ENCODE measurements at regions not wholly inside any gene's neighbourhood (a gene's known extent, or its start where the extent isn't known, plus 50 kb on each side); places are given as distances from the start of the nearest gene placed in this dataset.
"Not testable (repeated sequence)": the region's sequence is repeated elsewhere in the genome, so short reads cannot be mapped to it uniquely, and the experiment has no call there.

- no peak for DNase-seq (ENCODE audit: low read depth)
- peaks cover 3% of the 10 kb centered on the region for H3K27me3 ChIP-seq (replicated peaks; ENCODE audit: control insufficient read depth, insufficient read depth, low read length)
- H3K4me1 ChIP-seq (ENCODE audit: control insufficient read depth, insufficient read depth, low read length), result peaks cover 39% of the 10 kb centered on the region
- no peak overlapping the region for H3K4me3 ChIP-seq (ENCODE audit: low read length)
- H3K9ac ChIP-seq (ENCODE audit: low read length), result no peak overlapping the region
- no peaks in the 10 kb centered on the region for H3K36me3 ChIP-seq (ENCODE audit: control insufficient read depth, insufficient read depth, low read length, severe bottlenecking)
- no peaks in the 10 kb centered on the region for H3K9me3 ChIP-seq (ENCODE audit: control insufficient read depth, low read length)
These were observed 72.5 kb downstream of the ACTL7B start for GRCh38 chr9:108783326-108783725.

DNA sequence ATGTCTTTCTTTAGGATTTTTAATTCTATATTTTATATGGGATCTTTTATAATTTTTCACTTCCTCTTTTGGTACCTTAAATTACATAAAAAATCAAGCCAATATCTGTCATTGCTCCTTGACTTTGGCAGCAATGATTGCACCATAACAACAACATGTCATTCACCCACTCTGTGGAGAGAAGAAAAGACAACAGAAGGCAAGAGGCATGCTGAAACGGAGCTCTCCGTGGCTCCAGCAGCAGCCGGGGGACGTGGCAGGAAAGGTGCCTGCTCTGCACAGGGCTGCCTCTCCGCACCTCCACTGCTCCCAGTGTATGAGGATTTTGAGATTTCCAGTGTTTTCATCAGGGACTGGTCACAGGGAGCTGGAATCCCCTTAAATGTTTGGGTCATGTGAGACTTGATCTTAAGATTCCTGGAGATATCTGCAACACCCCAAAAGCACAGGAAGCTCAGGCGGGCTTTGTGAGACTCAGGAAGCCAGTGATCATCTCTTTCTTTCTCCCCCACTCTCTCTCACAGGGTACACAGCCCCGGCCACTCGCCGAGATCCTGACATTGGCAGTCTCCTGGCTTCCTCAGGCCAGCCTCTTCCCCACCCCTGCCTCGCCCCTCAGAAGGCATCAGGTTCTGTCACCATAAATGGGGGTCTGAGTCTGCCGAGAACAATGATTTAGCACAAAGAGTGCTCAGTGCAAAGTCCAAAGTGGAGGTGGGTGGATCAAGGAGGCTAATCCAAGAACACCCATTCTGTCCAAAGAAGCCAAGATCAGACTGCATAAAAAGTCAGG is 74.6 kb downstream of the ACTL7B start:
- peaks cover 37% of the 10 kb centered on the region for H3K4me1 ChIP-seq (ENCODE audit: control insufficient read depth, insufficient read depth, low read length)
- H3K9ac ChIP-seq (ENCODE audit: low read length), result no peak overlapping the region
- no peak for DNase-seq (ENCODE audit: low read depth)
- H3K36me3 ChIP-seq (ENCODE audit: control insufficient read depth, insufficient read depth, low read length, severe bottlenecking), result no peaks in the 10 kb centered on the region
- no peaks in the 10 kb centered on the region for H3K9me3 ChIP-seq (ENCODE audit: control insufficient read depth, low read length)
- peaks cover 10% of the 10 kb centered on the region for H3K27me3 ChIP-seq (replicated peaks; ENCODE audit: control insufficient read depth, insufficient read depth, low read length)
- no peak overlapping the region for H3K4me3 ChIP-seq (ENCODE audit: low read length)

- DNase-seq (ENCODE audit: low read depth), result no peak
- Histone ChIP-seq H3K36me3 (ENCODE audit: control insufficient read depth, insufficient read depth, low read length, severe bottlenecking) (no peaks in the 10 kb centered on the region), H3K27me3 (replicated peaks; ENCODE audit: control insufficient read depth, insufficient read depth, low read length) (peaks cover 10% of the 10 kb centered on the region), H3K4me3 (ENCODE audit: low read length) (no peak overlapping the region), H3K4me1 (ENCODE audit: control insufficient read depth, insufficient read depth, low read length) (peaks cover 34% of the 10 kb centered on the region), H3K9me3 (ENCODE audit: control insufficient read depth, low read length) (no peaks in the 10 kb centered on the region), H3K9ac (ENCODE audit: low read length) (no peak overlapping the region)
These were observed 76.0 kb downstream of the ACTL7B start for GRCh38 chr9:108779551-108780325.

- Histone ChIP-seq H3K4me3 (ENCODE audit: low read length) (no peak overlapping the region), H3K27me3 (replicated peaks; ENCODE audit: control insufficient read depth, insufficient read depth, low read length) (peaks cover 10% of the 10 kb centered on the region), H3K9ac (ENCODE audit: low read length) (no peak overlapping the region), H3K4me1 (ENCODE audit: control insufficient read depth, insufficient read depth, low read length) (peaks cover 25% of the 10 kb centered on the region), H3K36me3 (ENCODE audit: control insufficient read depth, insufficient read depth, low read length, severe bottlenecking) (no peaks in the 10 kb centered on the region), H3K9me3 (ENCODE audit: control insufficient read depth, low read length) (no peaks in the 10 kb centered on the region)
- peak; percentile 40 for DNase-seq (ENCODE audit: low read depth)
These were observed 78.7 kb downstream of the ACTL7B start for GRCh38 chr9:108776920-108777639.

- Histone ChIP-seq H3K9ac (ENCODE audit: low read length) (no peak overlapping the region), H3K9me3 (ENCODE audit: control insufficient read depth, low read length) (no peaks in the 10 kb centered on the region), H3K4me3 (ENCODE audit: low read length) (no peak overlapping the region), H3K27me3 (replicated peaks; ENCODE audit: control insufficient read depth, insufficient read depth, low read length) (peaks cover 13% of the 10 kb centered on the region), H3K36me3 (ENCODE audit: control insufficient read depth, insufficient read depth, low read length, severe bottlenecking) (no peaks in the 10 kb centered on the region), H3K4me1 (ENCODE audit: control insufficient read depth, insufficient read depth, low read length) (peaks cover 25% of the 10 kb centered on the region)
- peak; percentile 15 for DNase-seq (ENCODE audit: low read depth)
These were observed 79.9 kb downstream of the ACTL7B start for GRCh38 chr9:108775901-108776306.

GRCh38 chr9:108774088-108774487 is 81.7 kb downstream of the ACTL7B start:
- H3K9ac ChIP-seq (ENCODE audit: low read length); DNase-seq (ENCODE audit: low read depth); H3K9me3 ChIP-seq (ENCODE audit: control insufficient read depth, low read length); H3K4me3 ChIP-seq (ENCODE audit: low read length); H3K36me3 ChIP-seq (ENCODE audit: control insufficient read depth, insufficient read depth, low read length, severe bottlenecking): not testable (repeated sequence)
- Histone ChIP-seq H3K27me3 (replicated peaks; ENCODE audit: control insufficient read depth, insufficient read depth, low read length) (peaks cover 13% of the 10 kb centered on the region), H3K4me1 (ENCODE audit: control insufficient read depth, insufficient read depth, low read length) (peaks cover 25% of the 10 kb centered on the region)

- H3K4me3 ChIP-seq (ENCODE audit: low read length), result no peak overlapping the region
- no peak for DNase-seq (ENCODE audit: low read depth)
- H3K27me3 ChIP-seq (replicated peaks; ENCODE audit: control insufficient read depth, insufficient read depth, low read length), result peaks cover 3% of the 10 kb centered on the region
- H3K9me3 ChIP-seq (ENCODE audit: control insufficient read depth, low read length), result peaks cover 5% of the 10 kb centered on the region
- H3K9ac ChIP-seq (ENCODE audit: low read length), result no peak overlapping the region
- H3K4me1 ChIP-seq (ENCODE audit: control insufficient read depth, insufficient read depth, low read length), result peaks cover 24% of the 10 kb centered on the region
- H3K36me3 ChIP-seq (ENCODE audit: control insufficient read depth, insufficient read depth, low read length, severe bottlenecking), result no peaks in the 10 kb centered on the region
These were observed 83.4 kb downstream of the ACTL7B start for GRCh38 chr9:108772301-108772894.

DNA sequence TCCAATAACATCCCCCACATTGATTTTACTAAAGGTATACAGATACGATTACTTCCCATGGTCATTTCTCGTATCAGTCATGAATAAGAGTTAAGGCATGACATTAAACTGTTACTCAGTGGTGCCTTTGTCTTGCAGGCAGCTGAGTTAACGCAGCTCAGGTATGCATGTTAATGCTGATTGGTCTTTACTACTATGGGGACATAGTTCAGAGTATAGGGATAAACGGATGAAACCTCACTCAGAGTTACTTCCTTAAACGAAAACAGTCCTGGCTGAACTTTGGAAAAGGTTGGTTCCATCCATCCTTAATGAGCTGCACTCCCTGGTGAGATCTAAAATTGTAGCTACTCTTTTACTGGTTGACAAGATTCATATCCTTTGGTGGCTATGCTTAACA is 87.0 kb downstream of the ACTL7B start:
- H3K9ac ChIP-seq (ENCODE audit: low read length), result no peak overlapping the region
- no peaks in the 10 kb centered on the region for H3K36me3 ChIP-seq (ENCODE audit: control insufficient read depth, insufficient read depth, low read length, severe bottlenecking)
- no peaks in the 10 kb centered on the region for H3K4me1 ChIP-seq (ENCODE audit: control insufficient read depth, insufficient read depth, low read length)
- no peak overlapping the region for H3K4me3 ChIP-seq (ENCODE audit: low read length)
- DNase-seq (ENCODE audit: low read depth), result no peak
- H3K9me3 ChIP-seq (ENCODE audit: control insufficient read depth, low read length), result peaks cover 5% of the 10 kb centered on the region
- peaks cover 3% of the 10 kb centered on the region for H3K27me3 ChIP-seq (replicated peaks; ENCODE audit: control insufficient read depth, insufficient read depth, low read length)

- H3K4me1 ChIP-seq (ENCODE audit: control insufficient read depth, insufficient read depth, low read length), result no peaks in the 10 kb centered on the region
- H3K9ac ChIP-seq (ENCODE audit: low read length), result no peak overlapping the region
- peaks cover 5% of the 10 kb centered on the region for H3K9me3 ChIP-seq (ENCODE audit: control insufficient read depth, low read length)
- no peaks in the 10 kb centered on the region for H3K36me3 ChIP-seq (ENCODE audit: control insufficient read depth, insufficient read depth, low read length, severe bottlenecking)
- no peak for DNase-seq (ENCODE audit: low read depth)
- H3K4me3 ChIP-seq (ENCODE audit: low read length), result no peak overlapping the region
- no peaks in the 10 kb centered on the region for H3K27me3 ChIP-seq (replicated peaks; ENCODE audit: control insufficient read depth, insufficient read depth, low read length)
These were observed 89.1 kb downstream of the ACTL7B start for GRCh38 chr9:108766626-108767161.

- DNase-seq (ENCODE audit: low read depth), result no peak
- H3K27me3 ChIP-seq (replicated peaks; ENCODE audit: control insufficient read depth, insufficient read depth, low read length), result no peaks in the 10 kb centered on the region
- no peak overlapping the region for H3K9ac ChIP-seq (ENCODE audit: low read length)
- H3K36me3 ChIP-seq (ENCODE audit: control insufficient read depth, insufficient read depth, low read length, severe bottlenecking), result no peaks in the 10 kb centered on the region
- H3K4me3 ChIP-seq (ENCODE audit: low read length), result no peak overlapping the region
- H3K9me3 ChIP-seq (ENCODE audit: control insufficient read depth, low read length), result peaks cover 4% of the 10 kb centered on the region
- H3K4me1 ChIP-seq (ENCODE audit: control insufficient read depth, insufficient read depth, low read length), result peaks cover 11% of the 10 kb centered on the region
These were observed 90.5 kb downstream of the ACTL7B start for GRCh38 chr9:108765265-108765664.
